ENCODE measurements at regions not wholly inside any gene's neighbourhood (a gene's known extent, or its start where the extent isn't known, plus 50 kb on each side); places are given as distances from the start of the nearest gene placed in this dataset.

- TF ChIP-seq GATA2 (IDR thresholded peaks at IDR 0.05; ENCODE audit: low read depth, low read length) (no peak), GATA3 (IDR thresholded peaks at IDR 0.05; ENCODE audit: low read depth, low read length) (no peak)
Measured at GRCh38 chr15:35306361-35306981, 221.4 kb upstream of the NANOGP8 start.

Measured in SH-SY5Y (cell line).